ENCODE measurements at regions not wholly inside any gene's neighbourhood (a gene's known extent, or its start where the extent isn't known, plus 50 kb on each side); places are given as distances from the start of the nearest gene placed in this dataset.
"Not testable (repeated sequence)": the region's sequence is repeated elsewhere in the genome, so short reads cannot be mapped to it uniquely, and the experiment has no call there.

DNA sequence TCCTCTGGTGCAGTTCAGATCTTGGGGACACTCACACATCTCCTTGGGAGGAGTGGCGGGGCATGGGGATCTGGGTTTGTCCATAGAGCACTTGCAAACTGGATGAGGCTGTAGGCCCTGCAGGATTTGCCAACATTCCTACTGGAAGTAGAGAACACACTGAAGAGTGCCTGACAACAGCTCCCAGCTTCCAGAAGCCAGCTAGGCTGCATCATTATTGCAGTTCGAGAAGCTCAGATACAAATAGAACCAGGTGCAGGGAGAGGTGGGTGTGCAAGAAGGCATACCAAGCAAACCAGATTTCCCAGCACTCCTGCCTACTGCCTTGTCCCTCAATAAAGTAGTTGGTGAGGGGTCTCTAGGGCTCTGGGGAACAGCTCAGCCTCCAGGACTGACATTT lies 52.5 kb downstream of the RHOB start:
- DNase-seq = no peak

GRCh38 chr2:20501974-20502373 lies 55.1 kb downstream of the RHOB start:
- peak; percentile 10 for DNase-seq

- not testable (repeated sequence) for DNase-seq
These were observed 55.6 kb downstream of the RHOB start for GRCh38 chr2:20502496-20502895.

GRCh38 chr2:20504174-20504573 lies 57.3 kb downstream of the RHOB start:
- no peak for DNase-seq

GRCh38 chr2:20506201-20506685 lies 59.4 kb downstream of the RHOB start:
- DNase-seq = no peak

DNA sequence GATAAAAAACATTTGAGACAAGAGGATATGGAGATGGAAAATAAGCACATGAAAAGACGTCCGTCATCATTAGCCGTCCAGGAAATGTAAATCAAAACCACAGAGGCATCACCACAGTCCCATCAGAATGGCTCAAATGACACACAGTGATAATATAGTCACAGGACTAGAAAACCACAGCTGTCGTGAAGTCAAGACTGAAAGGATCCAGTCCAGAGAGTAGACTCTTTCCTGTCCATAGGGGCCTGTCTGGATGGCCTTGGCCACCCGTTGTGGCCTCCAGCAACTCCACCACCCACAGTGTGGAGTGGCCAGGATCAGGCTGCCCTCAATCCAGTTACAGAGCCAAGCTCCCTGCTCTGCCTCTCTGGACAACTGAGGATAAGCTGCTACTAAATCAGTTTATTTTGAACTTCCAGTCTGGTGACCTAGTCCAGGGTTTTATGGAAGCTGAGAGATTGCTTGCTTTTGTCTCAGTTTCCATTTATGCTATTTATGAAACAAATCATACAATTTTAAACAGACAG lies 60.4 kb downstream of the RHOB start:
- no peak for DNase-seq

DNA sequence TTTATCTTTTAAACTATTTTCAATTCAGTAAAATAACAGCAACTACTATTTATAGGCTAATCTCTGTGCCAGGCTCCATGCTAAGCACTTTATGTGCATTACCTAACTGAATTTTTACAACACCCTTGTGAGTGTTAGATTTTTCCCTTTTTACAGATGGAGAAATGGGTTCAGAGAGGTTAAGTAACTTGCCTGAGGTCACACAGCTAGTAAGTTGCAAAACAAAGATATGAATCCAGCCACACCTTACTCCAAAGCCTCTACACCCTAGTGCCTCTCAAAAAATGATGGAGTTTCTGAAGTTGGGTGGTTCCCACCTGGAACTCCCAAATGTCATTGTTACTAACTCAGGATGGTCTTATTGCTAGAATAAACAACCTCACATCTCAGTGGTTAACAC lies 60.8 kb downstream of the RHOB start:
- no peak for DNase-seq

DNA sequence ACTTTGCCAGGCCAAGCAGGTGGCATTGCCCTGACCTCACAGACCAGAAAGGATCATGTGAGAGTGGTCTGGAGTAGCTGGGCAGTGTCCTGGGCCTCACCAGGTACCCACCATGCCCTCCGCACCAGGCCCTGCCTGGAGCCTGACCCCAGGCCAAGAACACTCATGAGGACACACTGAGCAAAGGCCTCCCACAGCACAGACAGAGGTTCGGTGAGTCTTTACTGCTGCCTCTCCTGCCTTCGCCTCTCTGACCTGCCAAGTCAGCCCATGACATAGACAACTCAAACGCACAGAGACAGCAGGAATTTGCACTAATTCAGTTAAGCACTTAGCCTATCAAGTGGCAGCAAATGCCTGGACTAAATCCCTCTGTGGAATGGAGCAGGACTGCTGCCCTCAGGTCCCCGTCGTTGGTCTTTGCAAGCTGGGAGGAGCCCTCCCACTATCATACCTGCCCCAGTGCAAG lies 62.5 kb downstream of the RHOB start:
- DNase-seq = no peak

- no peak for DNase-seq
These were observed 63.1 kb downstream of the RHOB start for GRCh38 chr2:20509770-20510490.

DNA sequence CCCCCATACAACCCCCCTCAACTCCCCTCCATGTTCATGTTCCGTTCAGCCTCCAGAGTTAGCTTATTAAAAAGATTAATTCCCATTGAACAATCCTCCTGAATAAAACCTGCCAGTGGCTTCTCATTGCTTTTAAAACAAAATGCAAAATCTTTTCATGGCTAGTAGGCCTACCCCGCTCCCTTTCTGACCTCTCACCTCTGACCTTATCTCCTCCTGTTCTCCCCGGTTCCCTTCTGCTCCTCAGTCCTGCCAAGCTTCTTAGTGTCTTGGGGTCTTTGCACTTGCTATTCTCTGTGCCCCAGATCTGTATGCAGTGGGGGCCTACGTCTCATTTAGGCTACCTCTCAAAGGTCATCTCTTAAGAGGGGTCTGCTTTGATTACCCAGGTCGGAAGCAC lies 64.3 kb downstream of the RHOB start:
- no peak for DNase-seq

- DNase-seq = no peak
These were observed 65.3 kb downstream of the RHOB start for GRCh38 chr2:20512061-20512605.

DNA sequence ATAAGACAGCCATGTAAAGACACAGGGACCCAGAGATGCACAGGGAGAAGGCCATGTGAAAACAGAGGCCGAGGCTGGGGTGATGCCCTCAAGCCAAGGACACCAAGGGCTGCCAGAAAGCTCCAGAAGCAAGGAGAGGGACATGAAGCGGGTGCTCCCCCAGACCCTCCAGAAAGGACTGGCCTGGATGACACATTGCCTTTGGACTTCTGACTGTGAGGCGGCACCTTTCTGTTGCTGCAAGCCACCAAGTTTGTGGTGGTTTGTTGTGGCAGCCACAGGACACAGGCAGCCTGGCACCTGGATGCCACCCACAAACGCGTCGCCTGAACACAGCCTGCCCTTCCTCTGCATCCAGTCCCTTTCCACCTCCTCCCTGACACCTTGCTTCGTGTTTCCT lies 67.1 kb downstream of the RHOB start:
- DNase-seq = no peak

- DNase-seq = peak; percentile 21
These were observed 67.9 kb downstream of the RHOB start for GRCh38 chr2:20514596-20515269.

DNA sequence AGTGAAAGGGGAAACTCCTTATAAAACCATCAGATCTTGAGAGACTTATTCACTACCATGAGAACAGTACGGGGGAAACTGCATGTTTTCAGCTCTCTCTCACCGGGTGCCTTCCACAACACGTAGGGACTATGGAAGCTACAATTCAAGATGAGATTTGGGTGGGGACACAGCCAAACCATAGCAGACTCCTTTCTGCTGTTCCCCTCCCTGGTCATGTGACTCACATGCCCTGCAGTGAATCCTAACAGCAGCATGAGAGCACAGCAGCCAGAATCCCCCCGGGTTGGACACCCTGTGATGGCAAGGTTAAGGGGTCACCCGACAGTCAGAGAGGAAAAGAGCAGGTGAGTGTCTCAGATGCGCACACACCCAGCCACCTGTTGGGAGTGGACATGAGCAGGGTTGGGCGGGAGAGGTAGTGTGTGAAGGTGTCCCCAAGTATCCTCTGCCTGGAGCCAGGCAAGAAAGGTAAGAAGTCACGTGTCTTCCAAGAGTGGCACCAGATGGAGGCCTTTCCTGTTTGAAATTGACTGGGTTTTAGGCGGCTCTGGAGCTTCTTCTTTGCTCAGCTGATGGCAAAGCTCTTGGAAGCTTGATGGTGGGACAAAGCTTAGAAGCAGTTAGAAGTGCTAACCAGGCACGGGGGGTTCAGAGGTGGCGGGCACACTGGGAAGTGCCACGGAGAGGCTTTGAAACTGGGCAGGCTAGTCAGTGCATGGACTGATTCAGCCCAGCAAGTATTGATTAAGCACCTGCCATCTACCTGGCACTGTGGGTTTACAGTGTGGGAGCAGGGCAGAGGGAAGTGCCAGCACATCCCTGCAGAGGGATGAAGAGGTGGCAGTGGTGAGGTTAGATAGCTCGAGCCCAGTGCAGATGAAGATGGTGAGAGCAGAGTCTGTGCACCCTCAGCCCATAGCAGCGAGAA lies 68.7 kb downstream of the RHOB start:
- no peak for DNase-seq

GRCh38 chr2:20516291-20516645 lies 69.4 kb downstream of the RHOB start:
- DNase-seq = no peak

DNA sequence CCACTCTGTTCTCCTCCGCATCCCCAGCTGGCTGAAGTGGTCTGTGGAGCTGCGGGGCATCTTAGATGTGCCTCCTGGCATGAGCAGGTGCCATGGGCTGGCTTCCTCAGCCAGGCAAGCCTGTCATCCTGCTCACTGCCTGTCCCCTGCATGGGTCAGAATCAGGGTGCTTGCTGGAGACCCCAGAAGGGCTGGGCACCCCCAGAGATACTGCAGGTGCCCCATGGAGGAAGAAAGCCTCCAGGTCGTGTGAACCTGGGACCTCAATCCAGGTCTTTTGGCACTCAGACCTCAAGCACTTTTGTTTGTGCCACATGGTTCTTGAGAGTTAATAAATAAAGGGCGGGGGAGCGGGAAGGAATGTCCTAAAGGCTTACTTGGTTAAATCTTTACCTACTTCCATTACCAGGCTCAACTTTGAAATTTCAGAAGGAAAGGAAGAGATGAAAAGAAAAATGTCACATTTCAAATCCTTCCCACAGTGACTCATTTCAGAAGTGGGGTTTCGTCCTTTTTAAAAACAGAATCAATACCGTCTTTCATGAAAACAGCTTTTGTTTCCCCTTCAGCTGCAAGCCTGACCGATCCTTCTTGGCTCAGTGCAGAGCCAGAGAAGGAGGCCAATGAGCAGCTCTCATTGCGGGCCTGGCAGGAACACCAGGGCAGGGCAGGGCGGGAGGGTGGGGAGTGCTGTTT lies 69.9 kb downstream of the RHOB start:
- no peak for DNase-seq

DNA sequence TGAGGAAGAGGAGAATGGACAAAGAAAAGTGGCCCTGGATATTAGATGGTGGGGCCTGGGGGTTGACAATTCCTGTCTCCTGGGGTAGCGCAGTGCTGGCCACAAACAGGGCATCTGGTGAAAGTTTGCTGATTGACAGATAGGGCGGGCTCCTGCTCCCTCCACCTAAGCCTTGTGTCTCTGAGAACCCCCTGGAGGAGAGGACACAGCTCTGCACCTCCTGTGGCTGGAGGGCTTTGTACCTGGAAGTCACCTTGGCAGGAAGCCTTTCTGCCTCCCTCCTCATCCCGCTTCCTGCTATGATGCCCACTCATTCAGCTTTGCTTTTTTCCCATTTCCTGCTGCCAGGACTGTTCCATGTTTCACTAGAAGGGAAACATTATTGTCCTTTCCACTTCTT lies 72.4 kb downstream of the RHOB start:
- no peak for DNase-seq

DNA sequence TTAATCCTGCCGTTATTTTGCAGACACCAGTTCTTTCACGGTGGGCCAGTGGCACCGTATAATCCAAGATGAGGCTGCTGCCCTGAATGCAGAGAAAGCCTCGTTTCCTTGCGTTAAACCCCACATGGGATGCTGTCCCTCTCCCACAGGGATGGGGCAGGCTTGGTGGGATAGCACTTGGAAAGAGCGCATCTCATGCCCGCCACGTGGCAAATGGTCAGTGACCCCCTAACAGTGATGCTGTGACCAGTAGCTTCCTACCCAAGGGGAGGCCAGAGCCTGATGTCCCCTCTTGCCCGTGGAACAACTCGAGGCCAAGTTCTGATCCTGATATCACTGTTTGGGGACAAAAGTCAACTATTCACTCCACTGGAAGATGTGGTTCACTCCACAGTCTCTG lies 73.3 kb downstream of the RHOB start:
- no peak for DNase-seq

GRCh38 chr2:20521193-20521592 lies 74.3 kb downstream of the RHOB start:
- no peak for DNase-seq

DNA sequence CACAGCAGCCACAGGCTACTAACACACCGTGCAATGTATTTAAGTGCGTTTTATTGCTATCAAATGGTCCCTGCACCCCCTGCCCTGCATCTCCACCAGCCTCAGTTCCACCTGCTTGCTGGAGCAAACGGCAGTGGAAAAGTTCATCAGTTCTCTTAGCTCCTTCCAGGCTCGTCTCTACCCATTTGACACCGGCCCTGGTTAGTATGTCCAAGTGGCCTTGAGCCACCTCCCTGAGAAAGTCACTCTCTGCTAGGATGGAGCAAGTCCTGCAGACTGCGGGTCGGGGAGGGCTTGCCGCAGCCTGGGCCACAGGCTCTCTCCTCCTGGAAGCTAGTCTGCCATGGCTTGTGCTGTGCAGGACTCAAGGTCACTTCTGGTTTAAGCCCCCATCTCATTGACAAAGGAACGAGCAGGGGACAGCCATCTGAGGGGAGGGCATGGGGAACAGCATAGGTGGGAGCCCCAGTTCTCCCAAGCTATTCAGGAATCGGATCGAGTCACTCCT lies 74.9 kb downstream of the RHOB start:
- no peak for DNase-seq

DNA sequence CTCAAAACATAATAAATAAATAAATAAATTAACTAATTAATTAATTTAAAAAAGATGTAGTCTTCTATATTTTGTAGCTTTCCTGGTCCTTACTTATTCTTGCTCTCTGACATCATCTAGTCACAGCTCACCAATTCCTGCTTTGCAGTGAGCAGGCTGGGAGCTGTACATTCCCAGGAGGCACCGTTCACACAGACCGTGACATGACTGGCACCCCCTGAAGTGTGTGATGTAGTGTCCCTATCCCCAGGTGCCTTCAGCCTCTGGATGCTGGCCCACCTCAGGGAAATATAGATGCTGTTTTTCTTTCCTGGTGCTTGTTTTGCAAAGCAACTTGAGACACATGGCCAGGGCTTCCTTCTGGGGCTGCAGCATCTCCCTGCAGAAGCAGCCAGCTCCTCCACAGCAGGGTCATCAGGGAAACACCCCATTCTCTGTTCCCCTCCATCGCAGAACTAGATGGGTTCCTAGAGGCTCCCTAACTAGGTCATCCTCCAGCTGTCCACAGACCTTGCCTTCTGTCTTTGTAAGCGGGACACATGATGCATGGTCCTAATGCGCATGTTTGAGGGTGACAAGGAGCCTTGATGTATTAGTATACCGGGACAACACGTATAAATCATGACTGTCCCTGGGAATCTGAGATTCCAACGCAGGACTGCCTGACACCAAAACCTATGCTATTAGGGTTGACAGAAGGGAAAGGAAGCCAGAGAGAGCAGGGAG lies 76.4 kb downstream of the RHOB start:
- no peak for DNase-seq
